Neural crest cell (in vitro differentiated cells): ENCODE measurements at regions not wholly inside any gene's neighbourhood (a gene's known extent, or its start where the extent isn't known, plus 50 kb on each side); places are given as distances from the start of the nearest gene placed in this dataset.

Experiments
- DNase-seq: peaks from one replicate; pipeline ENCODE4 v3.0.0; 2021; ENCODE audit warnings: low read depth, mixed read lengths, low spot score
- H3K27ac Mint-ChIP-seq: one replicate; pipeline ENCODE4 v1.8.0; 2021; ENCODE audit warnings: mild to moderate bottlenecking, mixed read lengths; ENCODE audit not compliant: unreplicated experiment
- H3K27me3 Mint-ChIP-seq: 2 replicates; pipeline ENCODE4 v1.8.0; 2021; ENCODE audit warnings: low read depth, mild to moderate bottlenecking, mixed read lengths
- H3K36me3 Mint-ChIP-seq: 2 replicates; pipeline ENCODE4 v1.8.0; 2021; ENCODE audit warnings: low read depth, mild to moderate bottlenecking, mixed read lengths
- H3K4me1 Mint-ChIP-seq: 2 replicates; pipeline ENCODE4 v1.8.0; 2021; ENCODE audit warnings: mixed read lengths
- H3K4me3 Mint-ChIP-seq: one replicate; pipeline ENCODE4 v1.8.0; 2021; ENCODE audit warnings: mild to moderate bottlenecking, mixed read lengths
- H3K9me3 Mint-ChIP-seq: 2 replicates; pipeline ENCODE4 v1.8.0; 2021; ENCODE audit warnings: mixed read lengths
- CTCF ChIP-seq: fragments of 200-600 bp; sonication (generic); conservative IDR thresholded peaks from 2 replicates; pipeline ENCODE4 v1.5.0; 2021; ENCODE audit warnings: antibody characterized with exemption, mild to moderate bottlenecking

- Mint-ChIP-seq H3K4me3 (no peak overlapping the region), H3K9me3 (peaks cover 4% of the 10 kb centered on the region), H3K4me1 (no peaks in the 10 kb centered on the region), H3K36me3 (no peaks in the 10 kb centered on the region), H3K27ac (no peak overlapping the region), H3K27me3 (no peaks in the 10 kb centered on the region)
- no peak for DNase-seq
- TF ChIP-seq CTCF = no peak
Measured at GRCh38 chr3:178170698-178171535, 365.3 kb upstream of the KCNMB2 start.

- H3K4me1 Mint-ChIP-seq = no peaks in the 10 kb centered on the region
- no peak overlapping the region for H3K27ac Mint-ChIP-seq
Measured at GRCh38 chr3:178172121-178172520, 364.1 kb upstream of the KCNMB2 start.

GRCh38 chr3:178174201-178174915, 361.9 kb upstream of the KCNMB2 start:
- no peaks in the 10 kb centered on the region for H3K4me1 Mint-ChIP-seq
- no peaks in the 10 kb centered on the region for H3K27me3 Mint-ChIP-seq
- no peak overlapping the region for H3K4me3 Mint-ChIP-seq
- peaks cover 3% of the 10 kb centered on the region for H3K9me3 Mint-ChIP-seq
- H3K36me3 Mint-ChIP-seq = no peaks in the 10 kb centered on the region
- no peak for DNase-seq
- H3K27ac Mint-ChIP-seq = no peak overlapping the region
- no peak for TF ChIP-seq CTCF

More at GRCh38 chr3:178172121-178172520, 364.1 kb upstream of the KCNMB2 start:
- Mint-ChIP-seq H3K9me3 (no peaks in the 10 kb centered on the region), H3K36me3 (no peaks in the 10 kb centered on the region), H3K4me3 (no peak overlapping the region), H3K27me3 (no peaks in the 10 kb centered on the region)
- no peak for TF ChIP-seq CTCF
- no peak for DNase-seq

GRCh38 chr3:178181088-178181487, 355.1 kb upstream of the KCNMB2 start:
- no peak for TF ChIP-seq CTCF
- no peaks in the 10 kb centered on the region for H3K36me3 Mint-ChIP-seq

GRCh38 chr3:178181784-178182183, 354.5 kb upstream of the KCNMB2 start:
- no peak for DNase-seq
- no peak for TF ChIP-seq CTCF
- Mint-ChIP-seq H3K9me3 (peaks cover 3% of the 10 kb centered on the region), H3K36me3 (peaks cover 2% of the 10 kb centered on the region), H3K27ac (no peak overlapping the region), H3K4me1 (peaks cover 4% of the 10 kb centered on the region), H3K4me3 (no peak overlapping the region), H3K27me3 (no peaks in the 10 kb centered on the region)

More at GRCh38 chr3:178181088-178181487, 355.1 kb upstream of the KCNMB2 start:
- Mint-ChIP-seq H3K4me1 (peaks cover 4% of the 10 kb centered on the region), H3K27ac (no peak overlapping the region), H3K27me3 (no peaks in the 10 kb centered on the region), H3K9me3 (peaks cover 3% of the 10 kb centered on the region), H3K4me3 (no peak overlapping the region)
- DNase-seq = no peak
